Type B pancreatic cell (in vitro differentiated cells): ENCODE measurements at regions not wholly inside any gene's neighbourhood (a gene's known extent, or its start where the extent isn't known, plus 50 kb on each side); places are given as distances from the start of the nearest gene placed in this dataset.

ENCODE experiments used
- DNase-seq: peaks from one replicate; pipeline ENCODE4 v3.0.0; 2021; ENCODE audit warnings: mixed read lengths; ENCODE audit not compliant: unreplicated experiment; ENCODE audit errors: extremely low spot score
- H3K27ac Mint-ChIP-seq: 2 replicates; pipeline ENCODE4 v1.8.0; 2021; ENCODE audit warnings: mild to moderate bottlenecking, mixed read lengths
- H3K27me3 Mint-ChIP-seq: 2 replicates; pipeline ENCODE4 v1.8.0; 2021; ENCODE audit warnings: mixed read lengths
- H3K36me3 Mint-ChIP-seq: 2 replicates; pipeline ENCODE4 v1.8.0; 2021; ENCODE audit warnings: mixed read lengths
- H3K4me1 Mint-ChIP-seq: one replicate; pipeline ENCODE4 v1.8.0; 2021; ENCODE audit warnings: mixed read lengths; ENCODE audit not compliant: unreplicated experiment
- H3K4me3 Mint-ChIP-seq: 2 replicates; pipeline ENCODE4 v1.8.0; 2021; ENCODE audit warnings: mild to moderate bottlenecking, mixed read lengths
- H3K9me3 Mint-ChIP-seq: 2 replicates; pipeline ENCODE4 v1.8.0; 2021; ENCODE audit warnings: mixed read lengths
- TF ChIP-seq, protein P1 (sequence below): fragments of 200-600 bp; sonication (generic); conservative IDR thresholded peaks from 2 replicates; pipeline ENCODE4 v1.5.0; 2021; ENCODE audit warnings: antibody characterized with exemption, mild to moderate bottlenecking

DNA sequence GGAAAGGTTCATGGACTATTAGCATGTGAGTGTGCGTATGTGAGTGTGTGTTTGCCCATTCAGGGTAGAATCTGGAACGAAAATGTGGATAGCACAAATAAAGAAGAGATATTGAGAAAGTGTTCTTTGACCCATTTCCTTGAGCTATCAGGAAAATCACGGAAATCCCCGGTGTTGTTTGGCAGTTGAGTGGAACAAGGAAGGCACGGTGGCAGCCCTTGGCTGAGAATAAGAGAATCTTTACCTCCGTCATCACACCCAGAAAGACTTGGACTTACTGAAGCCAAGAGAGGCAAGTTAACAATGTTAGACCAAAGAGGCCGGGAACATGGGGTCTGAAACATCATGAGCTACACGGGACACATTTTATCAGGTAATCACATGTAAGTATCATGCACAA, 588.9 kb upstream of the BTBD3 start:
- H3K9me3 Mint-ChIP-seq, result peaks cover 6% of the 10 kb centered on the region
- H3K4me3 Mint-ChIP-seq, result no peak overlapping the region
- no peak for DNase-seq
- H3K27me3 Mint-ChIP-seq, result peaks cover 3% of the 10 kb centered on the region
- H3K36me3 Mint-ChIP-seq, result no peaks in the 10 kb centered on the region
- TF ChIP-seq, protein P1, sequence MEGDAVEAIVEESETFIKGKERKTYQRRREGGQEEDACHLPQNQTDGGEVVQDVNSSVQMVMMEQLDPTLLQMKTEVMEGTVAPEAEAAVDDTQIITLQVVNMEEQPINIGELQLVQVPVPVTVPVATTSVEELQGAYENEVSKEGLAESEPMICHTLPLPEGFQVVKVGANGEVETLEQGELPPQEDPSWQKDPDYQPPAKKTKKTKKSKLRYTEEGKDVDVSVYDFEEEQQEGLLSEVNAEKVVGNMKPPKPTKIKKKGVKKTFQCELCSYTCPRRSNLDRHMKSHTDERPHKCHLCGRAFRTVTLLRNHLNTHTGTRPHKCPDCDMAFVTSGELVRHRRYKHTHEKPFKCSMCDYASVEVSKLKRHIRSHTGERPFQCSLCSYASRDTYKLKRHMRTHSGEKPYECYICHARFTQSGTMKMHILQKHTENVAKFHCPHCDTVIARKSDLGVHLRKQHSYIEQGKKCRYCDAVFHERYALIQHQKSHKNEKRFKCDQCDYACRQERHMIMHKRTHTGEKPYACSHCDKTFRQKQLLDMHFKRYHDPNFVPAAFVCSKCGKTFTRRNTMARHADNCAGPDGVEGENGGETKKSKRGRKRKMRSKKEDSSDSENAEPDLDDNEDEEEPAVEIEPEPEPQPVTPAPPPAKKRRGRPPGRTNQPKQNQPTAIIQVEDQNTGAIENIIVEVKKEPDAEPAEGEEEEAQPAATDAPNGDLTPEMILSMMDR, result no peak
- H3K27ac Mint-ChIP-seq, result no peak overlapping the region
- peaks cover 8% of the 10 kb centered on the region for H3K4me1 Mint-ChIP-seq

DNA sequence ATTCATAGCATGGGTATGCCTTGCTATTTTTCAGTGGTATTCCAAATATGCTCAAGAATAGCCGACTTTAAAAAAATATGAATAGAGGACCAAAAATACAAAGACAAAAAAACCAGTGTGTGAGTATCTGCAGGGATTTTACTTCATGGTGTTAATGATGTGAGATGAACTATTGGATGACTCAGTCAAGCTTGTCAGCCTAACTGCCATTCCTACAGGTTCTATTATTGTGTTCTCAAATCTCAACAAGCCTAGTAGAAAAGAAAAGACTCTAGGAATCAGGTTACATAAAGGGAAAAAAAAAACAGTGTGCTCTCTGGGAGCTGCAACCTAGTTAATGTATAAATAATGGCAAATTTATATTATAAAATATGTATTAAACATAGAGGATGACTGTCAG, 588.4 kb upstream of the BTBD3 start:
- Mint-ChIP-seq H3K36me3 (no peaks in the 10 kb centered on the region), H3K27me3 (peaks cover 3% of the 10 kb centered on the region), H3K4me1 (peaks cover 8% of the 10 kb centered on the region), H3K9me3 (peaks cover 6% of the 10 kb centered on the region), H3K27ac (no peak overlapping the region), H3K4me3 (no peak overlapping the region)
- no peak for DNase-seq
- TF ChIP-seq, protein P1, result no peak

DNA sequence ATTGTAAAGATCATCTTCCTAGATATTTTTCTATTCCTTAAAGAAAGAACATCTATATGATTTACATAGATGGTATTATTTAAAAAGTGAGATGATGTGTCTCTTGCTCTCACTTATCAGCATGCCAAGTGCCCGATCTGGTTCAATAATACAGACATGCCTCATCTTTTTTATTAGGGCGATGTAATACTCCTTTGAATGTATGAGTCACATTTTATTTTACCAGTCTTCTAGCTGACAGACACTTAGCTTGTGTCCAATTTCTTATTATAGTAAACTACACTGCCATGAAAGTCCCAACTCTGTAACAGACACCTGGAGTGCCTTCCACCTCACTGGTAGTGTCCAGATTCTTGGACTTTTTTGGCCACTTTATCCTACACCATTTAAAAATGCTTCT, 586.6 kb upstream of the BTBD3 start:
- Mint-ChIP-seq H3K4me1 (peaks cover 12% of the 10 kb centered on the region), H3K27ac (no peak overlapping the region), H3K27me3 (peaks cover 3% of the 10 kb centered on the region), H3K36me3 (no peaks in the 10 kb centered on the region), H3K4me3 (no peak overlapping the region), H3K9me3 (peaks cover 6% of the 10 kb centered on the region)
- TF ChIP-seq, protein P1, result no peak
- no peak for DNase-seq

DNA sequence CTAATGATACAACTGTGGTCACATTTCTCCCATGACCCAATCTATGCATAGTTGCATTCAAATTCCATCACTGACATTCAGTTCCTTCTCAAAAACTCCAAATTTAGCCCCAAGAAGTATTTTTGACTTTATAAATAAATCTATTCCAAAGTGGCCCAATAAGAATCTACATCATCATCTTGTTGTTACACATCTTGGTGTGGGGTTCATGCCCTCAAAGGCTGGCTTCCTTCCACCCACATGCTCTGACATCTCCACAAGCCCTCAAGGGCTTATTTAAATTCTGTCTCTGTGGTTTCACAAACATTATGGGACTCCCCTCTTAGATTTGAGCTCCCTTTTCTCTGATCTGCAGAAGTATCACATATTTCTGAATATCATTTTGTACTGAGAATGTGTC, 585.3 kb upstream of the BTBD3 start:
- DNase-seq, result no peak
- TF ChIP-seq, protein P1, result no peak
- Mint-ChIP-seq H3K36me3 (no peaks in the 10 kb centered on the region), H3K27me3 (peaks cover 3% of the 10 kb centered on the region), H3K4me3 (no peak overlapping the region), H3K4me1 (peaks cover 12% of the 10 kb centered on the region), H3K9me3 (peaks cover 6% of the 10 kb centered on the region), H3K27ac (no peak overlapping the region)

DNA sequence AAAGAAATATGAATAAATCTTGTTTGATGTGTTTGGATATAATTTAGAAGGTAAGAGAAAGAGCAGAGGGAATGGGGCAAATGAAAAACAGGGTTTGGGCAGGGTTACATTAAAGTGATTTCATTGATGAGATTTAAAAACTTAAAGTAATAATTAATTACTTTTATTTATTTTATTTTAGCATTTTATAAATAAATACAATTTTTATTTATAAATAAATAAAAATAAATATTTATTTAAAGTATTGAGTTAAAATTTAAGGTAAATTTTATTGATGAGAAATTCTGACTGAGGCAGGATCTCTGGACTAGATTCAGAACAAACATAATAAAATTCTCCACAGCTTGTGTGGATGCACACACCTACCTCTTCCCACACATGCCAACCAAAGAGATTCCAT, 584.1 kb upstream of the BTBD3 start:
- peaks cover 4% of the 10 kb centered on the region for H3K9me3 Mint-ChIP-seq
- peaks cover 9% of the 10 kb centered on the region for H3K27me3 Mint-ChIP-seq
- DNase-seq, result no peak
- H3K27ac Mint-ChIP-seq, result no peak overlapping the region
- TF ChIP-seq, protein P1, result no peak
- no peaks in the 10 kb centered on the region for H3K36me3 Mint-ChIP-seq
- no peak overlapping the region for H3K4me3 Mint-ChIP-seq
- H3K4me1 Mint-ChIP-seq, result peaks cover 12% of the 10 kb centered on the region
